ENCODE measurements at regions not wholly inside any gene's neighbourhood (a gene's known extent, or its start where the extent isn't known, plus 50 kb on each side); places are given as distances from the start of the nearest gene placed in this dataset.

- dilution Hi-C loops (cut with MboI; ENCODE audit: extremely low pct_ligation_motif_present, low sequenced_read_pairs) (no loop called here), intact Hi-C loops (cut with micrococcal nuclease) (no loop called here)
- ChIA-PET CTCF (interaction anchor here (1.2 kb wide), 1 partner anchor 89 kb away, joined by 3 read pairs; no protein-coding TSS in a partner anchor), POLR2A (no interaction called here)
- no peaks in the 10 kb centered on the region for H3K27me3 ChIP-seq (ENCODE audit: control insufficient read depth in 2 of 2, insufficient read depth in 2 of 2, low read length in 2 of 2)
- FAIRE-seq (no peak), DNase-seq (ENCODE audit: low read depth, low spot score) (no peak)
- no peaks in the 10 kb centered on the region for H3K9me1 ChIP-seq (replicated peaks; ENCODE audit: control insufficient read depth, extremely low read depth, insufficient read depth, low read length)
- TF ChIP-seq FOS (IDR thresholded peaks at IDR 0.05; ENCODE audit: borderline replicate concordance, insufficient read depth, low read length) (no peak), MAX (IDR thresholded peaks at IDR 0.05; ENCODE audit: insufficient read depth, insufficient read length) (no peak), MYC (IDR thresholded peaks at IDR 0.05; ENCODE audit: low read depth, low read length) (no peak), POLR2AphosphoS5 (IDR thresholded peaks at IDR 0.05; ENCODE audit: insufficient read depth, low read depth, low read length) (no peak), CTCF (IDR thresholded peaks at IDR 0.05; ENCODE audit: extremely low read depth in 1 of 2, insufficient read depth in 1 of 2, low read depth in 1 of 2, low read length in 2 of 2) (no peak), EZH2 (IDR thresholded peaks at IDR 0.05; ENCODE audit: borderline replicate concordance, low read depth, low read length, severe bottlenecking) (no peak), GATA2 (IDR thresholded peaks at IDR 0.05; ENCODE audit: insufficient read depth, insufficient read length, low read depth, low read length) (no peak), POLR2A (IDR thresholded peaks at IDR 0.05; ENCODE audit: low read depth, low read length) (no peak), JUN (IDR thresholded peaks at IDR 0.05; ENCODE audit: borderline replicate concordance, insufficient read depth, insufficient read length, low read depth) (no peak)
- no peaks in the 10 kb centered on the region for H3K9me3 ChIP-seq (replicated peaks; ENCODE audit: control insufficient read depth, insufficient read depth, low read length)
- H3K79me2 ChIP-seq (ENCODE audit: control insufficient read depth, insufficient read depth, low read length), result no peaks in the 10 kb centered on the region
- H3K36me3 ChIP-seq (ENCODE audit: control insufficient read depth in 2 of 2, extremely low read depth in 1 of 2, insufficient read depth in 2 of 2, low read length in 2 of 2), result no peaks in the 10 kb centered on the region
- BruUV-seq (replicated peaks), result no TSS peak
- H2AFZ ChIP-seq (ENCODE audit: low read depth, low read length), result no peak overlapping the region
- H3K4me2 ChIP-seq (ENCODE audit: insufficient read depth, low read length), result no peak overlapping the region
- H4K20me1 ChIP-seq (replicated peaks; ENCODE audit: control insufficient read depth, extremely low read depth, insufficient read depth, low read length), result no peaks in the 10 kb centered on the region
- H3K4me3 ChIP-seq (replicated peaks in 1 of 3; ENCODE audit: insufficient read depth in 1 of 3, low read depth in 1 of 3, low read length in 3 of 3), result no peak overlapping the region
- no peaks in the 10 kb centered on the region for H3K4me1 ChIP-seq (ENCODE audit: control insufficient read depth, extremely low read depth, insufficient read depth, low read length)
- H3K27ac ChIP-seq (ENCODE audit: insufficient read depth, low read depth, low read length), result no peak overlapping the region
- H3K9ac ChIP-seq (replicated peaks; ENCODE audit: extremely low read depth, insufficient read depth, low read length), result no peak overlapping the region
Measured at GRCh38 chr3:101043687-101044078, 50.5 kb upstream of the ABI3BP start.
